ENCODE measurements at regions not wholly inside any gene's neighbourhood (a gene's known extent, or its start where the extent isn't known, plus 50 kb on each side); places are given as distances from the start of the nearest gene placed in this dataset.
A peak's percentile ranks its signal among the peaks of the same experiment; 100 is the strongest.

DNA sequence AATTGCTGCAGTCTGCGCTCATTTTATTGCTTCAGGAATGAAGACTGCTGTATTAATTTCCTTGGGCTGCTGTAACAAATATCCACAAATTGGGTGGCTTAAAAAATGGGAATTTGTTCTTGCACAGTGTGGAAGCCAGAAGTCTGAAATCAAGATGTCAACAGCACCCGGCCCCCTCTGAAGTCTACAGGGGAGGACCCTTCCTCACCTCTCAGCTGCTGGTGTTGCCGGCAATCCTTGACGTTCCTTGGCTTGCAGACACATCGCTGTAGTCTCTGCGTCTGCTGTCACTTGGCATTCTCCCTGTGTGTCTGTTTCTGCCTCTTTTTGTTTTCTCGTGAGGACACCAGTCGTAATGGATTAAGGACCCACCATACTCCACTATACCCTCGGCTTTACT is 166.2 kb downstream of the PTPN20 start:
- WGBS (ENCODE audit: insufficient coverage) = 51% methylated on average over 6 of the region's 9 CpGs
- Histone ChIP-seq H3K27me3 (ENCODE audit: control insufficient read depth, insufficient read depth, low read length) (no peaks in the 10 kb centered on the region), H3K9me3 (replicated peaks; ENCODE audit: control insufficient read depth, low read depth, low read length) (no peaks in the 10 kb centered on the region), H3K4me3 (ENCODE audit: low read length) (no peak overlapping the region), H3K27ac (ENCODE audit: low read length) (no peak overlapping the region), H3K4me1 (ENCODE audit: control insufficient read depth, insufficient read depth, low read length) (no peaks in the 10 kb centered on the region), H3K36me3 (ENCODE audit: control insufficient read depth, insufficient read depth, low read length) (no peaks in the 10 kb centered on the region)
- peak; percentile 19 for DNase-seq

DNA sequence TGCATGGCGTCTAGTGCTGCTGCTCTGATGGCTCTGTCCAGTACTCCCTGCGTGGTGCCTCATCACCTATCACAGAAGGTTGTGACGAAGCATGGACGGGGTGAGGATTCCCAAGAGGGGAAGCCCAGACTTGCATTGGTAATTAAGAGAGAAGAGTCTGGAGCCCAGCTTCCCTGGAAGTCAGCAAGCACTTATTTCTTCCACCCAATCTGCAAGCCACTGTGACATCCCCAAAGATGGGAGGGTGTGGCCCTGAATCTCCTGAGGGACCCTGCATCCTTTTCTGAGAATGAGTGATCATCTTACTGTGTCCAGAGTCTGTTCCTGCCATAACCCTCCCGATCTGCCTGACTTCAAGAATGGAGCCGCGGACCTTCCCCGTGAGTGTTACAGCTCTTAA is 166.7 kb downstream of the PTPN20 start:
- Histone ChIP-seq H3K27ac (ENCODE audit: low read length) (no peak overlapping the region), H3K4me3 (ENCODE audit: low read length) (no peak overlapping the region), H3K4me1 (ENCODE audit: control insufficient read depth, insufficient read depth, low read length) (no peaks in the 10 kb centered on the region), H3K36me3 (ENCODE audit: control insufficient read depth, insufficient read depth, low read length) (no peaks in the 10 kb centered on the region), H3K27me3 (ENCODE audit: control insufficient read depth, insufficient read depth, low read length) (no peaks in the 10 kb centered on the region), H3K9me3 (replicated peaks; ENCODE audit: control insufficient read depth, low read depth, low read length) (no peaks in the 10 kb centered on the region)
- no peak for DNase-seq
- WGBS (ENCODE audit: insufficient coverage) = 94% methylated on average over 6 of the region's 8 CpGs

DNA sequence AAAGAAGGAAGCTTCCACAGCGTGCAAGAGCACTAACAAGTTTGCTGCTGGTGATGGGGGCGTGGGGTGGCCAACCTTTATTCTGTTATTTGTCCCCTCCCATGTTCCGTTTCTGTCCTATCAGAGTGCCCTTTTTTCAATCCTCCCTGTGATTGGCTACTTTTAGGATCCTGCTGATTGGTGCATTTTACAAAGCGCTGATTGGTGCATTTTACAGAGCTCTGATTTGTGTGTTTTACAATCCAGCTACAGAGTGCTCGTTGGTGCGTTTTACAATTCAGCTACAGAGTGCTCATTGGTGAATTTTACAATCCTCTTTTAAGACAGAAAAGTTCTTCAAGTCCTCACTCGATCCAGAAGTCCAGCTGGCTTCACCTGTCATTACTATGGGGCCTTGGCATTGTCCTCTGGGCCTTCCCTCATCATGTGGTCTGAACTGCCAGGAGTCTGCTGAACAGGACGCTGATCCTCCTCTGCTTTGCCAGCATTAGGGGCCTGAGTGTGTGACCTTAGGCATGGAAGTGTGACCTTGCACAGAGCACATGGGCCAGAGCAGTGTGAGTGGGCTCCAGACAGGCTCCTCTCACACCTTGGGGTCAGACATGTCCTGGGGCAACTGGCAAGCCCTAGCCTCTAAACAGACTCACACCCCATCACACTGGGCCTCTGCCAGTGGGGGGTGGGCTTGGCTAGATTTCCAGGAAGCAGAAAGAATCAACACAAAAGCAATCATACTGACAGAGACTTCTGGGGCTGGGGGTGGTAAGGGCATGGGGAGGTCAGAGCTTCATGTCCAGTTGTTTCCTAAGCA is 167.4 kb downstream of the PTPN20 start:
- WGBS (ENCODE audit: insufficient coverage) = 89% methylated on average over 4 of the region's 8 CpGs
- Histone ChIP-seq H3K4me3 (ENCODE audit: low read length) (no peak overlapping the region), H3K36me3 (ENCODE audit: control insufficient read depth, insufficient read depth, low read length) (no peaks in the 10 kb centered on the region), H3K27me3 (ENCODE audit: control insufficient read depth, insufficient read depth, low read length) (no peaks in the 10 kb centered on the region), H3K4me1 (ENCODE audit: control insufficient read depth, insufficient read depth, low read length) (no peaks in the 10 kb centered on the region), H3K9me3 (replicated peaks; ENCODE audit: control insufficient read depth, low read depth, low read length) (no peaks in the 10 kb centered on the region), H3K27ac (ENCODE audit: low read length) (no peak overlapping the region)
- DNase-seq = no peak

DNA sequence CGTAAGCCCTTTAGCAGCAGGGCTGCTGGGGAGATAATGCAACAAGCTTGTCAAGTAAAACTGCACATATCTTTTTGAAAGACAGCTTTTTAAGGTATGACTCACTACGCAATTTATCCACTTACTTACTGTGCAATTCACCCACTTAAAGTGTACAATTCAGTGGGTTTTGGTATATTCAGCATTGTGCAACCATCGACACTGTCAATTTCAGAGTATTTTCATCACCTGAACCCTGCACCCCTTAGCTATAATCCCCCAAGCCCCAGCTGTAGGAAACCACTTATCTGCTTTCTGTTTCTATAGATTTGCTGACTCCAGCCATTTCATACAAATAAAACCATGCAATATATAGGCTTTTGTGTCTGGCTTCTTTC is 168.0 kb downstream of the PTPN20 start:
- Histone ChIP-seq H3K27me3 (ENCODE audit: control insufficient read depth, insufficient read depth, low read length) (no peaks in the 10 kb centered on the region), H3K27ac (ENCODE audit: low read length) (no peak overlapping the region), H3K9me3 (replicated peaks; ENCODE audit: control insufficient read depth, low read depth, low read length) (no peaks in the 10 kb centered on the region), H3K4me3 (ENCODE audit: low read length) (no peak overlapping the region), H3K36me3 (ENCODE audit: control insufficient read depth, insufficient read depth, low read length) (no peaks in the 10 kb centered on the region), H3K4me1 (ENCODE audit: control insufficient read depth, insufficient read depth, low read length) (no peaks in the 10 kb centered on the region)
- no peak for DNase-seq
- 60% methylated on average over 1 of the region's 3 CpGs for whole genome bisulfite sequencing (ENCODE audit: insufficient coverage)

DNA sequence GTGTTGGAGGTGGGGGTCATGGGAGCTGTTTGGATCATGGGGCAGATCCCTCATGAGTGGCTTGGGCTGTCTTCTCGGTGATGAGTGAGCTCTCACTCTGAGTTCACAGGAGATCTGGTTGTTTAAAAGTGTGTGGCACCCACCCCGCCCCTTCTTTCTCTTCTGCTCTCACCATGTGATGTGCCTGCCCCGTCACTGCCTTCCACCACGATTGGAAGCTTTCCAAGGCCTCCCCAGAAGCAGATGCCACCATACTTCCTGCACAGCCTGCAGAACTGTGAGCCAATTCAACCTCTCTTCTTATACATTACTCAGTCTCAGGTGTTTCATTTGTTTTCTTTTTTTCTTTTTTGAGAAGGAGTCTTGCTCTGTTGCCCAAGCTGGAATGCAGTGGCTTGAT is 170.0 kb downstream of the PTPN20 start:
- H3K27ac ChIP-seq (ENCODE audit: low read length) = no peak overlapping the region
- no peak for DNase-seq
- 77% methylated on average over 2 of the region's 4 CpGs for WGBS (ENCODE audit: insufficient coverage)
- no peaks in the 10 kb centered on the region for H3K9me3 ChIP-seq (replicated peaks; ENCODE audit: control insufficient read depth, low read depth, low read length)
- H3K36me3 ChIP-seq (ENCODE audit: control insufficient read depth, insufficient read depth, low read length) = no peaks in the 10 kb centered on the region
- H3K4me1 ChIP-seq (ENCODE audit: control insufficient read depth, insufficient read depth, low read length) = no peaks in the 10 kb centered on the region
- H3K27me3 ChIP-seq (ENCODE audit: control insufficient read depth, insufficient read depth, low read length) = peaks cover 2% of the 10 kb centered on the region
- H3K4me3 ChIP-seq (ENCODE audit: low read length) = no peak overlapping the region

DNA sequence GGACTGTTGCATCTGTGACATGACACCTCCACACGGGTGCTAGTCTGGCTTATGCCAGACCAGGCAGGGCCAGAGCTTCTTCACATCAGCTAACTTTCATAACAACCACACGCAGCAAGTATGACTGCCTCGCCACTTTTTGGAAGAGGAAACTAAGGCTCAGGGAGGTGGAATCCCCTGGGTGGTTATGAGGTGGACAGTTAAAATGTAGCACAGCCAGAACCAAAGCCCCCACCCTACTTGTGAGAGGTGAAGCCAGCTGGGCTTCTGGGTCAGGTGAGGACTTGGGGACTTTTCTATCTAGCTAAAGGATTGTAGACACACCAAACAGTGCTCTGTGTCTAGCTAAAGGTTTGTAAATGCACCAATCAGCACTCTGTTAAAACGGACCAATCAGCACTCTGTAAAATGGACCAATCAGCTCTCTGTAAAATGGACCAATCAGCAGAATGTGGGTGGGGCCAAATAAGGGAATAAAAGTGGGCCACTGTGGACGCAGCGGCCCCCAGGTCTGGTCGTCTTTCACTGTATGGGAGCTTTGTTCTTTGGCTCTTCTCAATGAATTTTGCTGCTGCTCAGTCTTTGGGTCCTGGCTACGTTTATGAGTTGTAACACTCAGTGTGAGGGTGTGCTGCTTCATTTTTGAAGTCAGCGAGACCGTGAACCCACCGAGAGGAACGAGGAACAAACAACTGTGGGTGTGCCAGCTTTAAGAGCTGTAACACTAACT is 171.0 kb downstream of the PTPN20 start:
- no peaks in the 10 kb centered on the region for H3K9me3 ChIP-seq (replicated peaks; ENCODE audit: control insufficient read depth, low read depth, low read length)
- no peak overlapping the region for H3K27ac ChIP-seq (ENCODE audit: low read length)
- DNase-seq = no peak
- no peak overlapping the region for H3K4me3 ChIP-seq (ENCODE audit: low read length)
- WGBS (ENCODE audit: insufficient coverage) = 82% methylated on average over 9 of the region's 12 CpGs
- peaks cover 2% of the 10 kb centered on the region for H3K27me3 ChIP-seq (ENCODE audit: control insufficient read depth, insufficient read depth, low read length)
- H3K36me3 ChIP-seq (ENCODE audit: control insufficient read depth, insufficient read depth, low read length) = no peaks in the 10 kb centered on the region
- no peaks in the 10 kb centered on the region for H3K4me1 ChIP-seq (ENCODE audit: control insufficient read depth, insufficient read depth, low read length)

DNA sequence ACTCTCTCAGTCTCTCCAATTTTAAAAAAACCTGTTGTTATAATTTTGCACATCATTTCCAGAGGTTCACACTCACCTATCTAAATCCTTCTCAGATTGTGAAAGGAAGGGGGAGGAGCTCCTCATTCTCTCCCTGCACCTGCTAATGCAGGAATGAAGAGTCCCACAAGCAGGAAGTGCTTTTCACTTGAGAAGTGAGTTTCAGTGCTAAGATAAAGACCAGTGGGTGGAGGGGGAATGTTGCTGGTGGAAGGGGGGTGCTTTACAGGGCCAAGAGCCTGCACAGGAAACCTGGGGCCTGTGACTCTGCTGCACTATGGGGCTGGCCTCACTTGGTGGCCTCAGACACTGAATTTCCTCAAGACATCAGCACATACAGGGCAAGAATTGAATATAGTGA is 176.4 kb downstream of the PTPN20 start:
- no peaks in the 10 kb centered on the region for H3K4me1 ChIP-seq (ENCODE audit: control insufficient read depth, insufficient read depth, low read length)
- no peaks in the 10 kb centered on the region for H3K36me3 ChIP-seq (ENCODE audit: control insufficient read depth, insufficient read depth, low read length)
- no peak overlapping the region for H3K4me3 ChIP-seq (ENCODE audit: low read length)
- no peak overlapping the region for H3K27ac ChIP-seq (ENCODE audit: low read length)
- no peak for DNase-seq
- H3K9me3 ChIP-seq (replicated peaks; ENCODE audit: control insufficient read depth, low read depth, low read length) = no peaks in the 10 kb centered on the region
- H3K27me3 ChIP-seq (ENCODE audit: control insufficient read depth, insufficient read depth, low read length) = peaks cover 5% of the 10 kb centered on the region

DNA sequence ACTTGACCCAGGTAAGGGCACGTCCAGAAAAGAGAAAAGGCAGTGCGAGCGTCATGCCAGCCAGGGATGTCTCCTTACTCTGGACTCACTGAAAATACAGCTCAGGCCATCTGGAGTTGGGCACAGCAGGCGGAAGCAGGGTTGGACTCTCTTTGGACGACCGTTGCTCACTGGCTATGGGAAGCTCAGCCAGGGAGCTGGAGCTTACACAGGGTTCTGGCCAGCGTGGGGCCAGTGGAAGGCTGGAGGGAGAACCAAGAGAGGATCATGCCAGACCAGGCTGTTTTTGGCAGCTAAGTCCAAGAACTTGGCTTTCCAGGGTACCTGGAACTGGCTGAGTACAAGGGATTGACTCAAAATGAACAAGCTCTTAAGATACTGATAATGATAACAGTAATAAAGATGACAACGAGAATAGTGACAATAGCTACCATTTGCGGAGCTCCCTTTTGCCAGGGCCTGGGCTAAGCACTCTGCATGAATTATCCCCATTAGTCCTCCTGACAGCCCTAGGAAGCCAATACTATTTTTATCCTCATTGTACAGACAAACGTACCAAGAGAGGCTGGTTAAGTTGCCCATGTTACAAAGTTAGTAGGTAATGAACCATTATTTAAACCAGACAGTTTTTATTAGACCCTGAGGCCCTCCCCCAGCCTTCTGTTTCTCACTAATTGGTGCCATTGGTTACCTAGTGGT is 177.6 kb downstream of the PTPN20 start:
- 89% methylated on average over 7 of the region's 10 CpGs for whole genome bisulfite sequencing (ENCODE audit: insufficient coverage)
- H3K27me3 ChIP-seq (ENCODE audit: control insufficient read depth, insufficient read depth, low read length) = peaks cover 5% of the 10 kb centered on the region
- H3K4me3 ChIP-seq (ENCODE audit: low read length) = no peak overlapping the region
- DNase-seq = no peak
- no peak overlapping the region for H3K27ac ChIP-seq (ENCODE audit: low read length)
- no peaks in the 10 kb centered on the region for H3K9me3 ChIP-seq (replicated peaks; ENCODE audit: control insufficient read depth, low read depth, low read length)
- H3K4me1 ChIP-seq (ENCODE audit: control insufficient read depth, insufficient read depth, low read length) = no peaks in the 10 kb centered on the region
- H3K36me3 ChIP-seq (ENCODE audit: control insufficient read depth, insufficient read depth, low read length) = no peaks in the 10 kb centered on the region

DNA sequence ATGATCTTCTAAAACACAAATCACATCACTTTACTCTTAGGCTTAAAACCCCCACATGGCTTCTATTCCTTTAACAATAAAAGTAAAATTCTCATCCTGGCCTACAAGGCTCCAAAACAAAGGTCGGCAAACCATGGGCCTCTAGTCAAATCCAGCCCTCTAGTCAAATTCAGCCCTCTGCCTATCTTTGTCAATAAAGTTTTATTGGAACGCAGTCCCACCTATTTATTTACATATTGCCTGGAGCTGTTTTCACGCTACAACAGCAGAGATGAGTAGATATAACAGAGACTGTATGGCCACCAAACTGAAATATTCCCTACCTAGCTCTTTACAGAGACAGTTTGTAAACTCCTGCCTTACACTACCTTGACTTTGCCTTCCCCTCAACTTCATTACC is 178.8 kb downstream of the PTPN20 start:
- no peaks in the 10 kb centered on the region for H3K9me3 ChIP-seq (replicated peaks; ENCODE audit: control insufficient read depth, low read depth, low read length)

DNA sequence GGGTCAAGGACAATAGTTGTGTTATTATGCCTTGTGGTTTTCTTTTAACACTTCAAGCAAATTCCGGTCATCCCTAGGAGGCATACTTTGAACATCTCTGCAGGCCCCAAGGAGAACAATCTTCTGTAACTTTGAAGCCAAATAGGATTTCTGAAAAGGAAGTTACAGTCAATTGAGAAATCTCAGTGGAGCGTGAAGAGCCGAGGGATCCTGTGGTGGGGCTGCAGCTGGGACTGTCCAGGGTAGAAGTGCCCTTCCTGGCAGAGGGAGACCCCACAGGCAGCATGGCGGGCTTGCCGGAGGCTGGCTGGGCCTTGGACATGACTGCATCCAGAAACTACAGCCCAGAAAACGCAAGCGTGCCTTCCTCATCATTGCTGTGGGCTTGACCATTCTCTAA is 179.7 kb downstream of the PTPN20 start:
- no peak for DNase-seq
- Histone ChIP-seq H3K27me3 (ENCODE audit: control insufficient read depth, insufficient read depth, low read length) (peaks cover 3% of the 10 kb centered on the region), H3K9me3 (replicated peaks; ENCODE audit: control insufficient read depth, low read depth, low read length) (no peaks in the 10 kb centered on the region), H3K4me1 (ENCODE audit: control insufficient read depth, insufficient read depth, low read length) (no peaks in the 10 kb centered on the region), H3K36me3 (ENCODE audit: control insufficient read depth, insufficient read depth, low read length) (no peaks in the 10 kb centered on the region), H3K4me3 (ENCODE audit: low read length) (no peak overlapping the region), H3K27ac (ENCODE audit: low read length) (no peak overlapping the region)
- WGBS (ENCODE audit: insufficient coverage) = 39% methylated on average over 2 of the region's 7 CpGs

More for the DNA sequence above, 178.8 kb downstream of the PTPN20 start:
- WGBS (ENCODE audit: insufficient coverage) = 92% methylated on average over 2 of the region's 3 CpGs
- Histone ChIP-seq H3K36me3 (ENCODE audit: control insufficient read depth, insufficient read depth, low read length) (no peaks in the 10 kb centered on the region), H3K4me1 (ENCODE audit: control insufficient read depth, insufficient read depth, low read length) (no peaks in the 10 kb centered on the region), H3K4me3 (ENCODE audit: low read length) (no peak overlapping the region), H3K27ac (ENCODE audit: low read length) (no peak overlapping the region), H3K27me3 (ENCODE audit: control insufficient read depth, insufficient read depth, low read length) (peaks cover 5% of the 10 kb centered on the region)
- DNase-seq = no peak
